ENCODE measurements at regions not wholly inside any gene's neighbourhood (a gene's known extent, or its start where the extent isn't known, plus 50 kb on each side); places are given as distances from the start of the nearest gene placed in this dataset.
A peak's percentile ranks its signal among the peaks of the same experiment; 100 is the strongest.

DNA sequence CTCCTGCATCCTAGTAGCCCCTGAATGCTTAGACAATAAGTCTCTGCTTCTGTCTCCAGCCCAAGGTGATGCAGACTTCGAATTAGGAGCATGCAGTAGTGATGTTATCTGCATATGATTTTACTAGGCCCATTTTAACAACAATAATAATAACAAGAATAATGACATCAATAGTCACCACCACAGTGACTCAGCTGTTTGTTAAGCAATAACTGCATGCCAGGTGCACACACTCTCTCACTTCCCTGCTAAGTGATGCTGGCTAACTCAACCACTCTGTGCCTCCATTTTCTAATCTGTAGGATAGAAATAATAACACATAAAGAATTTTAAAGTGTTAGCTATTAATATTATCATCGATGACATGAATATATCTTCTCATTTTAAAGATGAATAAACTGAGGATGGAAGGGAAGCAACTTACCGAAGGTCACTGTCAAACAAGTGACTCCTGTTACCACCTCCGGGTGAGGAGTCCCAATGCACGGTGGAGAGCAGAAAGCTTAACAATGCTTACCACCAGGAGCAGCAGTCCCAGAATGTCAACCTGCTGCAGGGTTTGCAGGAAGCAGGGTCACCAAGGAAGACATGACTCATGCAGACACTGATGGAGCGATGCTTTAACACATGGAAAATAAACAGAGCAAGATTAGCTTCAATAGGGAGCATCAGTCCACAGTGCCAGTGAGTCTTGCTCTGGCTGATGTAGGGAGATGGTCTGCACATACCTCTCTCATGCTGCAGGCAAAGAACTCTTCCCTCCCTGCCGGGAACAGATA lies 290.2 kb downstream of the SPATA17 start:
- no peaks in the 10 kb centered on the region for H3K4me1 Mint-ChIP-seq (ENCODE audit: unreplicated experiment)
- no peak overlapping the region for H3K4me3 Mint-ChIP-seq (ENCODE audit: unreplicated experiment)
- no peaks in the 10 kb centered on the region for H3K36me3 Mint-ChIP-seq (ENCODE audit: low read depth, unreplicated experiment)
- TF ChIP-seq, protein P1, sequence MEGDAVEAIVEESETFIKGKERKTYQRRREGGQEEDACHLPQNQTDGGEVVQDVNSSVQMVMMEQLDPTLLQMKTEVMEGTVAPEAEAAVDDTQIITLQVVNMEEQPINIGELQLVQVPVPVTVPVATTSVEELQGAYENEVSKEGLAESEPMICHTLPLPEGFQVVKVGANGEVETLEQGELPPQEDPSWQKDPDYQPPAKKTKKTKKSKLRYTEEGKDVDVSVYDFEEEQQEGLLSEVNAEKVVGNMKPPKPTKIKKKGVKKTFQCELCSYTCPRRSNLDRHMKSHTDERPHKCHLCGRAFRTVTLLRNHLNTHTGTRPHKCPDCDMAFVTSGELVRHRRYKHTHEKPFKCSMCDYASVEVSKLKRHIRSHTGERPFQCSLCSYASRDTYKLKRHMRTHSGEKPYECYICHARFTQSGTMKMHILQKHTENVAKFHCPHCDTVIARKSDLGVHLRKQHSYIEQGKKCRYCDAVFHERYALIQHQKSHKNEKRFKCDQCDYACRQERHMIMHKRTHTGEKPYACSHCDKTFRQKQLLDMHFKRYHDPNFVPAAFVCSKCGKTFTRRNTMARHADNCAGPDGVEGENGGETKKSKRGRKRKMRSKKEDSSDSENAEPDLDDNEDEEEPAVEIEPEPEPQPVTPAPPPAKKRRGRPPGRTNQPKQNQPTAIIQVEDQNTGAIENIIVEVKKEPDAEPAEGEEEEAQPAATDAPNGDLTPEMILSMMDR (IDR thresholded peaks at IDR 0.05; ENCODE audit: unreplicated experiment): no peak
- H3K27ac Mint-ChIP-seq (ENCODE audit: unreplicated experiment): no peak overlapping the region
- H3K27me3 Mint-ChIP-seq (ENCODE audit: unreplicated experiment): peaks cover 2% of the 10 kb centered on the region
- H3K9me3 Mint-ChIP-seq (ENCODE audit: unreplicated experiment): no peaks in the 10 kb centered on the region
- no peak for DNase-seq (ENCODE audit: low spot score)

DNA sequence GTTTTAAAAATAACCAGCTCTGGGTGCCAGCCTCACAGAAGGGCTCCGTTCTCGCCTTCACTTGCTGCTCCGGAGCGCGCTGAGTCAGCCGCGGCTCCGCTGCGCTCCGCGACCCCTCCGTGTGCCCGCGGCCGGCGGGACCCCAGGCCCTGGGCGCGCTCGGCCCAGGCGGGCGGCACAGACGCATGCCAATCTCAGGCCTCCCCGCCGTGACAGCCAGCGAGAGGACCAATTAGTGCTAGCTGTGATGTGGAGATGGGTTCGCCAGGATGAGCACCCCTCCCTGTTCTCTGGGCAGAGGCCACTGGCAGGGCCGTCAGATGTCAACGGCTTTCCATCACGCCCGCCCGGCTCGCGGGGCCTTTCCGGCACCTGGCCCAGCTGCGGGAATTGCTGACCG lies 293.8 kb downstream of the SPATA17 start:
- TF ChIP-seq, protein P1 (IDR thresholded peaks at IDR 0.05; ENCODE audit: unreplicated experiment): no peak
- Mint-ChIP-seq H3K36me3 (ENCODE audit: low read depth, unreplicated experiment) (no peaks in the 10 kb centered on the region), H3K27ac (ENCODE audit: unreplicated experiment) (no peak overlapping the region), H3K9me3 (ENCODE audit: unreplicated experiment) (no peaks in the 10 kb centered on the region), H3K27me3 (ENCODE audit: unreplicated experiment) (peaks cover 2% of the 10 kb centered on the region), H3K4me3 (ENCODE audit: unreplicated experiment) (no peak overlapping the region), H3K4me1 (ENCODE audit: unreplicated experiment) (no peaks in the 10 kb centered on the region)
- DNase-seq (ENCODE audit: low spot score): peak; percentile 16

DNA sequence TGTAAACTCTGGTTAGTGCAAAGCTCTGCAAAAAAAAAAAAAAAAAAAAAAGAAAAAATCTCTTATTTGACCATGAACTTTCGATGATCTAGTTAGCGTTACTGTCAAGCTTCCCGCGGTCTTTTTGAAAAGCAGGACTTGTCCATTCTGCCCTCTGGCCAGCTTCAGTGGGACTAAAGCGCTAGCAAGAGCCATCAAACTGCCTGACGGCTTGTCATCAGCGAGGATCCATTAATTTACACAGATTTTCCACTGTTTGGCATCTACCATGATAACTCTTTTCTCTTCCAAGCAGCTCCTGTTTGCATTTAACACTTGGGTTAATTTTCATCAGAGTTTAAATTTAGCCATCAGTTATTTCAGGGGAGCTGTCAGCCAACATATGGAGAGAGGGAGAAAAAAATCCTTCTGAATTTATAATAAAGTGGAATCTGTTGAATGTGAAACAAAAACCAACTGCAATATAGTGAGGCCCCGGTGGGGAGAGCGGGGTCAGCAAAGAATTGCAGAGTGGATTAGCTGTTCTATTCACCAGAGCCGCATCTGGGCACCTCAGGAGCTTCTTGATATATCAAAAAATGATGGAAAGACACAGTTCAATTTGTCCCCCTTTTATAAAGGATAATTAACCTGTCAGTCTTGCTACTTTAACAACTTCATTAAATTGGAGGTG lies 298.2 kb downstream of the SPATA17 start:
- H3K27ac Mint-ChIP-seq (ENCODE audit: unreplicated experiment): no peak overlapping the region
- H3K4me3 Mint-ChIP-seq (ENCODE audit: unreplicated experiment): no peak overlapping the region
- H3K4me1 Mint-ChIP-seq (ENCODE audit: unreplicated experiment): no peaks in the 10 kb centered on the region
- no peaks in the 10 kb centered on the region for H3K27me3 Mint-ChIP-seq (ENCODE audit: unreplicated experiment)
- no peak for DNase-seq (ENCODE audit: low spot score)
- TF ChIP-seq, protein P1 (IDR thresholded peaks at IDR 0.05; ENCODE audit: unreplicated experiment): no peak
- no peaks in the 10 kb centered on the region for H3K9me3 Mint-ChIP-seq (ENCODE audit: unreplicated experiment)
- H3K36me3 Mint-ChIP-seq (ENCODE audit: low read depth, unreplicated experiment): no peaks in the 10 kb centered on the region

DNA sequence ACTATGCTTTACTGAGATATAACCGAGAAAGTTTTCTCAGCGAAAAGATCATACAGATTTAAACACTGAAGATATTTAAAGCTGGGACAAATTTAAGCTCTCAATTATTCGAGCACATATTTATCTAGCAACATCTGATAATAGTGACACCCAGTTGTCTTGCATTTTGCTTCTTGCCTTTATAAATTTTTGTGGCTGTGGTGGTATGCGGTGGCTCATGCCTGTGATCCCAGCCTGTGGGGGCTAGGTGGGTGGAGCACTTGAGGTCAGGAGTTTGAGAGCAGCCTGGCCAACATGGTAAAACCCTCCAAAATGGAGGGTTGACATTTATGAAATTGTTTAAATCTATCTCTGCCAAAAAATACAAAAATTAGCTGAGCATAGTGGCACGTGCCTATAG lies 312.2 kb downstream of the SPATA17 start:
- H3K27me3 Mint-ChIP-seq (ENCODE audit: unreplicated experiment): no peaks in the 10 kb centered on the region
- no peaks in the 10 kb centered on the region for H3K9me3 Mint-ChIP-seq (ENCODE audit: unreplicated experiment)
- H3K36me3 Mint-ChIP-seq (ENCODE audit: low read depth, unreplicated experiment): no peaks in the 10 kb centered on the region
- no peak overlapping the region for H3K27ac Mint-ChIP-seq (ENCODE audit: unreplicated experiment)
- H3K4me3 Mint-ChIP-seq (ENCODE audit: unreplicated experiment): no peak overlapping the region
- H3K4me1 Mint-ChIP-seq (ENCODE audit: unreplicated experiment): no peaks in the 10 kb centered on the region
- TF ChIP-seq, protein P1 (IDR thresholded peaks at IDR 0.05; ENCODE audit: unreplicated experiment): no peak
- no peak for DNase-seq (ENCODE audit: low spot score)

DNA sequence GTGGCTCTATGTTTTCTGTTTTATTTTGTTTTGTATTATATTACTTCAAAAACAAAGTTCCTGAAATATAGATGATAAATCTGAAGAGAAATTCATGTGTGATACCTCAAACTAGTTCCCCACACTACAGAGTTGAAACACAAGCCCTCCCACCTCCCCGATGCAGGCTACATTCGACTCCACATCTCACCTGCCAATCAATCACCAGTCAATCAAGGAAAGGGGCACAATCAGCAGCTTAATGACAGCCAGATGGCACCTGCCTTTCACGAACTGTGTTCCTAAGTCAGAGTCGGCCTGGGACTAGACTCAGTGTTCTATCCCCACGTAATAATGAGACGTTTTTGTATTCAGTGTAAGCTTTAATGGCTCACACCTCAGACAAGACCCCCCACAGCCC lies 313.4 kb downstream of the SPATA17 start:
- H3K27ac Mint-ChIP-seq (ENCODE audit: unreplicated experiment): no peak overlapping the region

More for the DNA sequence above, 313.4 kb downstream of the SPATA17 start:
- H3K36me3 Mint-ChIP-seq (ENCODE audit: low read depth, unreplicated experiment): no peaks in the 10 kb centered on the region
- H3K27me3 Mint-ChIP-seq (ENCODE audit: unreplicated experiment): no peaks in the 10 kb centered on the region
- H3K9me3 Mint-ChIP-seq (ENCODE audit: unreplicated experiment): no peaks in the 10 kb centered on the region
- TF ChIP-seq, protein P1 (IDR thresholded peaks at IDR 0.05; ENCODE audit: unreplicated experiment): no peak
- H3K4me1 Mint-ChIP-seq (ENCODE audit: unreplicated experiment): no peaks in the 10 kb centered on the region
- DNase-seq (ENCODE audit: low spot score): no peak
- H3K4me3 Mint-ChIP-seq (ENCODE audit: unreplicated experiment): no peak overlapping the region

All from endothelial cell (in vitro differentiated cells).